ENCODE measurements at regions not wholly inside any gene's neighbourhood (a gene's known extent, or its start where the extent isn't known, plus 50 kb on each side); places are given as distances from the start of the nearest gene placed in this dataset.

GRCh38 chr20:60244373-60245146 lies 286.3 kb downstream of the CDH26 start:
- DNase-seq (ENCODE audit: low spot score) = no peak

- no peak for DNase-seq (ENCODE audit: low spot score)
These were observed 288.5 kb downstream of the CDH26 start for GRCh38 chr20:60246751-60247150.

- DNase-seq (ENCODE audit: low spot score) = peak; percentile 73
These were observed 291.2 kb downstream of the CDH26 start for GRCh38 chr20:60249436-60249835.

- no peak for DNase-seq (ENCODE audit: low spot score)
These were observed 292.0 kb downstream of the CDH26 start for GRCh38 chr20:60250251-60250650.

GRCh38 chr20:60252866-60253265 lies 294.6 kb downstream of the CDH26 start:
- no peak for DNase-seq (ENCODE audit: low spot score)

GRCh38 chr20:60253471-60253870 lies 295.2 kb downstream of the CDH26 start:
- DNase-seq (ENCODE audit: low spot score) = no peak

- DNase-seq (ENCODE audit: low spot score) = peak; percentile 21
These were observed 296.7 kb downstream of the CDH26 start for GRCh38 chr20:60254901-60255411.

- DNase-seq (ENCODE audit: low spot score) = no peak
These were observed 297.2 kb downstream of the CDH26 start for GRCh38 chr20:60255415-60255814.

GRCh38 chr20:60255866-60256265 lies 297.6 kb downstream of the CDH26 start:
- DNase-seq (ENCODE audit: low spot score) = no peak

GRCh38 chr20:60256811-60257210 lies 298.6 kb downstream of the CDH26 start:
- no peak for DNase-seq (ENCODE audit: low spot score)

GRCh38 chr20:60257671-60258070 lies 299.4 kb downstream of the CDH26 start:
- DNase-seq (ENCODE audit: low spot score) = no peak

- no peak for DNase-seq (ENCODE audit: low spot score)
These were observed 300.1 kb downstream of the CDH26 start for GRCh38 chr20:60258255-60258863.

GRCh38 chr20:60261333-60261732 lies 303.1 kb downstream of the CDH26 start:
- DNase-seq (ENCODE audit: low spot score) = no peak

GRCh38 chr20:60262967-60263603 lies 304.9 kb downstream of the CDH26 start:
- no peak for DNase-seq (ENCODE audit: low spot score)

GRCh38 chr20:60263725-60264709 lies 305.8 kb downstream of the CDH26 start:
- DNase-seq (ENCODE audit: low spot score) = no peak

- DNase-seq (ENCODE audit: low spot score) = no peak
These were observed 308.1 kb downstream of the CDH26 start for GRCh38 chr20:60266177-60266823.

GRCh38 chr20:60268491-60268890 lies 310.3 kb downstream of the CDH26 start:
- DNase-seq (ENCODE audit: low spot score) = no peak

- no peak for DNase-seq (ENCODE audit: low spot score)
These were observed 311.4 kb downstream of the CDH26 start for GRCh38 chr20:60269573-60270162.

GRCh38 chr20:60270341-60270740 lies 312.1 kb downstream of the CDH26 start:
- DNase-seq (ENCODE audit: low spot score) = no peak

- no peak for DNase-seq (ENCODE audit: low spot score)
These were observed 313.4 kb downstream of the CDH26 start for GRCh38 chr20:60271597-60271996.

- DNase-seq (ENCODE audit: low spot score) = no peak
These were observed 314.6 kb downstream of the CDH26 start for GRCh38 chr20:60272790-60273189.

Measured in AG08395 (cell line).